GM19023 (cell line): ENCODE measurements at regions not wholly inside any gene's neighbourhood (a gene's known extent, or its start where the extent isn't known, plus 50 kb on each side); places are given as distances from the start of the nearest gene placed in this dataset.

Experiments used
- ATAC-seq: cut with Tn5 transposase; IDR thresholded peaks from one replicate; pipeline ENCODE4 v1.9.1; 2021; ENCODE audit warnings: mild to moderate bottlenecking, moderate library complexity; ENCODE audit not compliant: unreplicated experiment

GRCh38 chr11:36724742-36725385 is 126.8 kb upstream of the RAG2 start:
- peak; percentile 78 for ATAC-seq

GRCh38 chr11:36722421-36722820 is 124.4 kb upstream of the RAG2 start:
- ATAC-seq: no peak

GRCh38 chr11:36719358-36720107 is 121.5 kb upstream of the RAG2 start:
- no peak for ATAC-seq

- no peak for ATAC-seq
Measured at GRCh38 chr11:36718451-36718850, 120.4 kb upstream of the RAG2 start.

GRCh38 chr11:36713715-36714114 is 115.7 kb upstream of the RAG2 start:
- no peak for ATAC-seq

GRCh38 chr11:36711104-36711825 is 113.2 kb upstream of the RAG2 start:
- no peak for ATAC-seq
